ENCODE measurements at regions not wholly inside any gene's neighbourhood (a gene's known extent, or its start where the extent isn't known, plus 50 kb on each side); places are given as distances from the start of the nearest gene placed in this dataset.

GRCh38 chr11:33615751-33616150 is 84.9 kb downstream of the C11orf91 start:
- TF ChIP-seq GATA2 (IDR thresholded peaks at IDR 0.05; ENCODE audit: low read depth, low read length) (no peak), GATA3 (IDR thresholded peaks at IDR 0.05; ENCODE audit: low read depth, low read length) (no peak)
